GM18858 (cell line): ENCODE measurements at regions not wholly inside any gene's neighbourhood (a gene's known extent, or its start where the extent isn't known, plus 50 kb on each side); places are given as distances from the start of the nearest gene placed in this dataset.
A peak's percentile ranks its signal among the peaks of the same experiment; 100 is the strongest.
"Not testable (repeated sequence)": the region's sequence is repeated elsewhere in the genome, so short reads cannot be mapped to it uniquely, and the experiment has no call there.

Experiments used
- ATAC-seq: cut with Tn5 transposase; IDR thresholded peaks from one replicate; pipeline ENCODE4 v1.9.1; 2021; ENCODE audit not compliant: unreplicated experiment

- no peak for ATAC-seq
Observed at GRCh38 chr9:110015759-110016158, 192.2 kb downstream of the C9orf152 start.

- no peak for ATAC-seq
Observed at GRCh38 chr9:110016340-110016739, 191.6 kb downstream of the C9orf152 start.

- ATAC-seq: not testable (repeated sequence)
Observed at GRCh38 chr9:110020216-110020615, 187.7 kb downstream of the C9orf152 start.

GRCh38 chr9:110021891-110022290, 186.1 kb downstream of the C9orf152 start:
- peak; percentile 98 for ATAC-seq

GRCh38 chr9:110023221-110023620, 184.7 kb downstream of the C9orf152 start:
- not testable (repeated sequence) for ATAC-seq

GRCh38 chr9:110025551-110026170, 182.3 kb downstream of the C9orf152 start:
- no peak for ATAC-seq

DNA sequence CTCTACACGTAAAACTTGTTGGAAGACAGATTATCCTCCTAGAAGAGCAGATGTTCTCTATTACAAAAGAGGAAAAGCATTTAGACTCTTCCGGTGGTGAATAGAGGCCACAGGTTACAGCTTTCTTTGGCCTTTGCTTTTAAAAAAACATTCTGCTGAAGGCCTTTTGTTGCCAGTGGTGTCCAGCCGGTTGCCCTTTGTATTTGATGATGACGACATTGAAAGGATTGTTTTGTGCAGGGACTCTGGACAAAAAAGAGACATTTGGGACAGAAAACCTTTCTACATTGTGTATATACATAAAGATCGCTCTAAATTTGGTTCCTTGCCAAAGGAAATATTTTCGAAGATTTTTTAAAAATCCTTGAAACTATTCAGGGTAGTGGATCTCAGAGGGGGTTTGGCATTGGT, 180.3 kb downstream of the C9orf152 start:
- ATAC-seq: no peak

- no peak for ATAC-seq
Observed at GRCh38 chr9:110028271-110028670, 179.7 kb downstream of the C9orf152 start.

DNA sequence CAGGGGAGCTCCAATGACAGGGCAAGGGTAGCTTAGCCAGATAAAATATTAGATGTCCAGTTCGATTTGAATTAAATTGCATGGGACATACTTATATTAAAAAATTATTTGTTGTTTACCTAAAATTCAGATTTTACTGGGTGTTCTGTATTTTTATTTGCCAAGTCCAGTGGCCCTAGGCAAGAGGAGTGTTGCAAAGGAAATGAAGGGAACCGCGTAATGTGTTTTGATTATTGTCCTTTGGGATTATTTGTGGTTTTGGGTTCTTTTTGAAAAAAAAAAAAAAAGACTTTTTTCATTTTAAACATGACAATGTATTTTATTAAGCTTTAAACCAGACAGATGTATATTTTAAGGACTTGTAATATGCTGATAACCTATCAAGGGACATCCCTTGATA, 179.3 kb downstream of the C9orf152 start:
- ATAC-seq: no peak

DNA sequence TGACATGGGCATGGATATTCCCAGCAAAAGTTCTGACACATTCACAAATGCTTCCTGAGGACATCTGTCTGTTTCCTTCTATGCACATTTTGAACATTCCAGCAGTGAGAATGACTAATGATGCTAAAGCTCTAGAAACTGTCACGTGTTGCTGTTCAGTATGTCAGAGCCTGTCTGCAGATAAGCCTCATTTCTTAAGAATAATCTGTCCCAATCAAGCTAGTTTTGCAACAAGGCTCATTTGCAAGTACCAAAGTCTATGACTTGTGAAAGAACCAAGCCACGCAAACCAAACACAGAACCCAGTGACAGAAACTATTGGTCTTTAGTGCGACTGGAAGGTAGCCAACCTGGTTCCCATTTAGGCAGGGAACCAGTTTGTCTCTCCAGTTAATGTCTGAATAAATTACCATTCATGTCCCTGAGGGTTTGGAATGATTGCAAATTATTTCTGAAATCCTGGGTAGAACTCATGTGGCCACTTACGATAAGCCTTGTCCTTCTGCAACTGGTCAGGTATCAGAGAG, 178.5 kb downstream of the C9orf152 start:
- no peak for ATAC-seq

- ATAC-seq: no peak
Observed at GRCh38 chr9:110029956-110030480, 177.9 kb downstream of the C9orf152 start.

GRCh38 chr9:110030632-110031031, 177.3 kb downstream of the C9orf152 start:
- no peak for ATAC-seq

DNA sequence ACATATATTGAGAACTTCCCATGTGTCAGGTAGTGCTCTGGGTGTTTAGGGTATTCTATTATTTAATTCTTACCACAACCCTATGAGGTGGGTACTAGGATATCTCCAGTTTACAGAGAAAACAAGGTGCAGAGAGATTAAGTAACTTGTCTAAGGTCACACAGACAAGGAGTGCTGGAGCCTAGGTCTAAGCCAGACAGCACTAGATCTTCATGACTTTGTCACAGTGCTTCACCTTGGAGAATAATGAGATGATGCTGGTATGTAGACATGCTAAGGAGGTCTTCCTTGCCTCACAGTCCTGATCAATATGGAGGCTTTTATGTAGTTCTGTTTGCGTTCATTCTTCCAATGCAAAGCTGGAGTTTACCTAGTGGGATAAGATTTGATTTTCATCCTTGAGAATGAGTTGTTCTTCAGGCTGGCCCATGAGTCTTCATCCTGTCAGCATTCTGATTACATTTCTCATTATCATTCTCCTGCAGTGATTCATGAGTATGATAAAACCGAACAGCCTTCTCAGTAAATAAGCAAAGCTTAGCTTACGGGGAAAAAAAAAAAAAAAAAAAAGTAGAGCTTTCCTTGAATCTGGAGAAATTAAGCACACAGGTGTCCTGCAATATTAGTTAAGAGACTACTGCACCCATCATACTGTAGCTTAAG, 176.3 kb downstream of the C9orf152 start:
- ATAC-seq: no peak

- not testable (repeated sequence) for ATAC-seq
Observed at GRCh38 chr9:110032532-110032931, 175.4 kb downstream of the C9orf152 start.

DNA sequence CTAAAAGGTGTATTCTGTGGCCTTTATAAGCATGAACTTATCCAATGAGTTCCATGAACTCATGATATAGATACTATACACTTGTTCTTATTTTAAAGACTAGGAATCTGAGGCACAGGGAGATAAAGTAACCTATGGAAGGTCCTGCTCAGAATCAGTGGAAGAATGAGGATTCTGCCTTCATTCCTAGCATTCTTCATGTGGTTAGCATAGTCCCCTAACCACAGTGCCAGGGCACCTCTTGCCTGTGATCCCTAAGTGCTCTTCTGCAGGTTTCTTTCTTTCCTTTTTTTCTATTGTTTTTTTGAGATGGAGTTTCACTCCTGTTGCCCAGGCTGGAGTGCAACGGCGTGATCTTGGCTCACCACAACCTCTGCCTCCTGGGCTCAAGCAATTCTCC, 174.1 kb downstream of the C9orf152 start:
- ATAC-seq: no peak

- no peak for ATAC-seq
Observed at GRCh38 chr9:110036286-110036685, 171.7 kb downstream of the C9orf152 start.

GRCh38 chr9:110040788-110041187, 167.2 kb downstream of the C9orf152 start:
- no peak for ATAC-seq

DNA sequence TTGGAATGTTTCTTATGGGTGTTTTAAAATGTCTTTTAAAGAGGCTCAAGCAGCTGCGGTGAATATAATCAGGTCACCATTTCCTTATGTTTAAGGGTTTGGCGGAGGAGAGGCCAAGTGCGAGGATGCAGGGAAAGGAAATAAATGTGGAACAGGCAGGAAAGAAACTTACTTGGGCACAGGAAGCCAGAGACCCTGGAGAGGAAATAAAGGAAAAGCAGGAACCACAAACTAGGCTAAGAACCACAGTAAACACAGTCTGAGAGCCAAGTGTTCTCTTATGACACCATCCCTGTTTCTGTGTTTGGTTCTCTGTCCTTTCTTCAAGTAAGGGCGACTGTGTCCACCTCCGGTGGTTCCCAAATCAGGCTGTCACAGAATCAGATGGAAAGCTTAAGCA, 166.5 kb downstream of the C9orf152 start:
- ATAC-seq: no peak

DNA sequence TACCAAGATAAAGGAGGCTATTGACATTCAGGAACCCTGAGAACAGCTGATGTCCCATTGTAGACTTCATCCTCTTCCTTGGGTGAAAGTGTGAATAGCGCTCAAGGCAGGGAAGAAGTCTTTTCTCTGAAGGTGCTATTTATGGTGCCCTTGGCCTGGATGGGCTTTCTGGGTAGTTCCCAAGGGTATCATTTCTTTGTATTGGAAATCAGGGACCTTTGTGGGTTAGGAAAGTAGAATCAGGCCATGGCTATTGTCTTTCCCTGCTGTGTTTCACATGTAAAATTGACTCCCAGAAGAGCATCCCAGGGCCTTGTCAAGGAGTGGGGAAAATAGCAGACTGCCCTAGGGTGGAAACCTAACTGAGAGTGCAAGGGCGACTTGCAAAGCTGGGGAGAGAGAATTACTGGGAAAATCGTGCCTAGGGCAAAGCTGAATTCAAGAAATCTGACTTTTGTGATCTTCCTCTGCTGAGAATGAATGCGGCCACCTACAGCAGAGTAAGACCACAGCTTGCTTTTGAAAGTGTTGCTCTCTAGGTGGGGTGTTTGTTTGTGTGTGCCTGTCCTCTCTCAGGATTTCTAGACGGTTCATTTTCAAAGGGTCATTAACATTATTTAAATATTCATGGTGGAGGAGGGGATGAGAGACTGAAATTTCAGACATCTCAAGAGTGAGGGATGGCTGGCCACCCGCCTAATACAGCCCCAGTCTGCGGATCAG, 160.6 kb downstream of the C9orf152 start:
- ATAC-seq: no peak

- ATAC-seq: no peak
Observed at GRCh38 chr9:110047955-110048402, 160.0 kb downstream of the C9orf152 start.

DNA sequence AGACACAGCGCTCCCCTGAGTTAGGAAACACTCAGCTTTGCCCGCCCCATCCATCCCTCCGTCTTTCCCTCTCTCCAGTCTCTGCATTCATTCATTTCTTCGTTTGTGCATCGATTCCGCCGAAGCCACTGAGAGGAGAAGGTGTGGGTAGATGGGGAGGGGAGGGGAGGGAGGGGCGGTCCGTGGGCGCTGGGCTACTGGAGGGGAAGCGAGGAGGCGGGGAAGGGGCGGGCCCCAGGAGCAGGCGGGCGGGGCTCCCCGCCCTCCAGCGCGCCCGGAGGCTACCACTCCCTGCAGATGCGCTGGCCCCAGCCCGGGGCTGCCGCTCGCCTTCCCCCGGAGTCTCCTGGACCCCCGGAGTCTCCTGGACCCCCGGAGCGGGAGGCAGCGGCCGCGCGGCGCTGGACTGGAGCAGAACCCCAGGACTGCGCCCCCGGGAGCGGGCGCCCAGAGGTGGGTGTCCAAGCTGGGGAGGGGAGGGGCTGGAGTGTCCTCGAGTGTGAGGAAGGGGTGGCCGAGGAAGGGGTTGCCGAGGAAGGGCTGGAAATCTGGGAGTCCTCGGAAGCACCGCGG, 159.5 kb downstream of the C9orf152 start:
- ATAC-seq: peak; percentile 61
